A549 (cell line): ENCODE measurements at regions not wholly inside any gene's neighbourhood (a gene's known extent, or its start where the extent isn't known, plus 50 kb on each side); places are given as distances from the start of the nearest gene placed in this dataset.

Source experiments
- ATAC-seq, 2 experiments: fragments of 200-7000 bp in 1 of 2; fragments of >200 bp in 1 of 2; cut with Nextera tagmentation in 1 of 2; cut with Tn5 transposase in 1 of 2; 3 replicates each; pipeline versions ENCODE4 v1.8.0 to v1.9.1; 2018 to 2020; ENCODE audit warnings: mild to moderate bottlenecking in 1 of 2, moderate library complexity in 1 of 2
- CTCF ChIA-PET: fragments of 300-600 bp; sonication (Branson Sonifier 250); formaldehyde crosslinking; extraction: SDS; loops from one replicate; lab custom pipeline; 2021; ENCODE audit warnings: antibody characterized with exemption, inconsistent platforms; lab: Yijun Ruan, JAX
- POLR2A ChIA-PET: fragments of 350-600 bp; formaldehyde crosslinking; extraction: SDS; loops from one replicate; lab custom pipeline; 2021; ENCODE audit warnings: antibody characterized with exemption, inconsistent platforms; lab: Yijun Ruan, JAX
- DNase-seq, 2 experiments: peaks; one replicate each; pipeline versions ENCODE4 v3.0.0 to v3.0.0-alpha.2; 2011 to 2016; ENCODE audit warnings: low read depth in 1 of 2, low spot score in 1 of 2
- FAIRE-seq: peaks from 2 replicates; lab custom pipeline; 2011; peaks lifted over from hg19 to GRCh38; lab: Jason Lieb, UNC
- H3K27ac ChIP-seq, 2 experiments: fragments of >200 bp; sonication (Bioruptor Twin); formaldehyde crosslinking; 3 replicates each; pipeline ENCODE4 v1.5.1; 2016 to 2017
- H3K4me1 ChIP-seq: fragments of >200 bp; sonication (Bioruptor Twin); formaldehyde crosslinking; 3 replicates; pipeline ENCODE4 v1.6.1; 2016
- H3K4me2 ChIP-seq: fragments of >200 bp; sonication (Bioruptor Twin); formaldehyde crosslinking; 3 replicates; pipeline ENCODE4 v1.6.1; 2016
- H3K4me3 ChIP-seq: fragments of >200 bp; sonication (Bioruptor Twin); formaldehyde crosslinking; 3 replicates; pipeline ENCODE4 v1.5.1; 2016
- H3K9me3 ChIP-seq: fragments of >200 bp; sonication (Bioruptor Twin); formaldehyde crosslinking; 3 replicates; pipeline ENCODE4 v1.6.1; 2016
- BHLHE40 ChIP-seq: IDR thresholded peaks from 2 replicates; pipeline ENCODE4 v1.6.1; 2012; ENCODE audit warnings: low read depth, low read length, inconsistent platforms
- CEBPB ChIP-seq, 2 experiments: fragments of >200 bp in 1 of 2; sonication (Bioruptor Twin) in 1 of 2; formaldehyde crosslinking in 1 of 2; IDR thresholded peaks; 2 replicates each; pipeline ENCODE4 v1.6.1; 2012 to 2016
- CHD4 ChIP-seq: fragments of 200-600 bp; sonication (generic); IDR thresholded peaks from 2 replicates; pipeline ENCODE4 v1.6.1; 2016; ENCODE audit warnings: antibody characterized with exemption, mild to moderate bottlenecking, borderline replicate concordance
- FOSB ChIP-seq: fragments of 250-450 bp; sonication (Bioruptor Pico); IDR thresholded peaks from 2 replicates; pipeline ENCODE4 v1.5.0; 2020; ENCODE audit warnings: mild to moderate bottlenecking, moderate library complexity
- FOSL2 ChIP-seq, 2 experiments: fragments of 450-650 bp in 1 of 2; fragments of >200 bp in 1 of 2; sonication (Bioruptor Twin) in 1 of 2; formaldehyde crosslinking; IDR thresholded peaks; 2 replicates each; pipeline versions ENCODE4 v1.5.0 to v1.6.1; 2016 to 2020; ENCODE audit warnings: mild to moderate bottlenecking in 1 of 2, moderate library complexity in 1 of 2
- HDAC2 ChIP-seq: fragments of 200-600 bp; sonication (generic); IDR thresholded peaks from 2 replicates; pipeline ENCODE4 v1.6.1; 2016
- HOXB13 ChIP-seq: fragments of 250-450 bp; sonication (Bioruptor Pico); IDR thresholded peaks from 2 replicates; pipeline ENCODE4 v1.5.0; 2020; ENCODE audit warnings: low read depth, mild to moderate bottlenecking, moderate library complexity
- HOXB5 ChIP-seq: fragments of 250-450 bp; sonication (Bioruptor Pico); IDR thresholded peaks from 2 replicates; pipeline ENCODE4 v1.5.0; 2020; ENCODE audit warnings: mild to moderate bottlenecking, moderate library complexity
- KDM5A ChIP-seq: fragments of 200-600 bp; sonication (generic); IDR thresholded peaks from 2 replicates; pipeline ENCODE4 v1.6.1; 2016; ENCODE audit warnings: antibody characterized with exemption, mild to moderate bottlenecking
- NFE2L2 ChIP-seq: fragments of 150-350 bp; conservative IDR thresholded peaks from 2 replicates; pipeline ENCODE4 v1.6.1; 2014; ENCODE audit warnings: low read length
- POLR2A ChIP-seq: IDR thresholded peaks from 2 replicates; pipeline ENCODE4 v1.6.1; 2012; ENCODE audit warnings: mild to moderate bottlenecking, low read length
- RAD21 ChIP-seq, 2 experiments: fragments of >200 bp in 1 of 2; sonication (Bioruptor Twin) in 1 of 2; formaldehyde crosslinking in 1 of 2; IDR thresholded peaks in 1 of 2; conservative IDR thresholded peaks in 1 of 2; 2 replicates in 1 of 2; 3 replicates in 1 of 2; pipeline ENCODE4 v1.6.1; 2012 to 2018; ENCODE audit warnings: inconsistent platforms in 1 of 2
- RARB ChIP-seq: fragments of 250-450 bp; sonication (Bioruptor Pico); IDR thresholded peaks from 2 replicates; pipeline ENCODE4 v1.8.0; 2021; ENCODE audit warnings: mild to moderate bottlenecking, moderate library complexity
- RNF2 ChIP-seq: fragments of 200-600 bp; sonication (generic); IDR thresholded peaks from 2 replicates; pipeline ENCODE4 v1.6.1; 2016; ENCODE audit warnings: low read depth, mild to moderate bottlenecking, antibody characterized with exemption, moderate library complexity, borderline replicate concordance
- SREBF2 ChIP-seq: fragments of 450-650 bp; IDR thresholded peaks from 2 replicates; pipeline ENCODE4 v1.6.1; 2014; ENCODE audit warnings: mild to moderate bottlenecking, moderate library complexity
- TFCP2L1 ChIP-seq: fragments of 250-450 bp; sonication (Bioruptor Pico); IDR thresholded peaks from 2 replicates; pipeline ENCODE4 v1.5.0; 2021; ENCODE audit warnings: mild to moderate bottlenecking
- WGBS: methylation state at CpG from one replicate; pipeline ENCODE4 v1.1.6; 2017; ENCODE audit errors: missing lambda C conversion rate; 5-methylcytosine and 5-hydroxymethylcytosine counted together
- TF ChIP-seq, protein P1 (sequence below): fragments of >200 bp; sonication (Bioruptor Twin); formaldehyde crosslinking; IDR thresholded peaks from 2 replicates; pipeline ENCODE4 v1.6.1; 2016
- TF ChIP-seq, protein P2 (sequence below): IDR thresholded peaks from 2 replicates; pipeline ENCODE4 v1.6.1; 2012
- TF ChIP-seq, protein P3 (sequence below): fragments of >200 bp; sonication (Bioruptor Twin); formaldehyde crosslinking; IDR thresholded peaks from 3 replicates; pipeline ENCODE4 v1.5.1; 2016
- TF ChIP-seq, protein P4 (sequence below): fragments of 200-600 bp; sonication (generic); IDR thresholded peaks from 2 replicates; pipeline ENCODE4 v1.6.1; 2016; ENCODE audit warnings: antibody characterized with exemption, mild to moderate bottlenecking, moderate library complexity

DNA sequence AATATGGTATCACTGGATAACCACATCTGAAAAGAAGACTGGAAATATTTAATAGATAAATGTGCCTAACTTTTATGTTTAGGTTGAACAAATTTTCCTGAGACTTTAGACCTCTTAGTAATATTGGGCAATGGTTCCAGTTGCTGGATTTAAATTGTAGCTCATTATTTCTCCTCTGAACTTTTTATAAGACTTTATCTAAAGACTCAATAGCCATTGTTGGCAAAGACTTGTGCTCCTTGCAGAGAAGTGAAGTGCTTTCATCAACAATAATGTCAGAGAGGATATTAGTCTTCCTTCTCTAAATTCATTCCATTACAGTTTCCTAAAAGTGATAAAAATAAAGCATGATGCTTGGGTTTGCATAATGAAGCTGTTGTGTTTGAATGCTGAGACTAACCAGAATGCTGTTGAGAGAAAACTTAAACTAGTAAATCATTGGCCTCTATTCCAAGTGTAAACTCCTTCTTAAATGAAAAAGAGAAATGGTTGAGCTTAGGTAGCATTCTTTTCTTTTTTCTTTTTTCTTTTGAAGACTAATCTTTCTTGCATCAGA, 200.2 kb downstream of the TMTC3 start:
- no peak overlapping the region for H3K4me2 ChIP-seq
- no peak overlapping the region for H3K27ac ChIP-seq
- ChIA-PET CTCF (no interaction called here), POLR2A (no interaction called here)
- no peak for FAIRE-seq
- H3K4me1 ChIP-seq: no peaks in the 10 kb centered on the region
- no peak overlapping the region for H3K4me3 ChIP-seq
- DNase-seq: no peak
- no peaks in the 10 kb centered on the region for H3K9me3 ChIP-seq
- no peak for ATAC-seq
- TF ChIP-seq NFE2L2: no peak
- TF ChIP-seq HDAC2: no peak
- no peak for TF ChIP-seq FOSL2 (IDR thresholded peaks at IDR 0.05)
- TF ChIP-seq FOSL2 (CRISPR knock-in tag; IDR thresholded peaks at IDR 0.05): no peak
- no peak for TF ChIP-seq TFCP2L1
- TF ChIP-seq CEBPB (IDR thresholded peaks at IDR 0.05): no peak
- TF ChIP-seq SREBF2: no peak
- no peak for TF ChIP-seq HOXB13
- TF ChIP-seq, protein P1, sequence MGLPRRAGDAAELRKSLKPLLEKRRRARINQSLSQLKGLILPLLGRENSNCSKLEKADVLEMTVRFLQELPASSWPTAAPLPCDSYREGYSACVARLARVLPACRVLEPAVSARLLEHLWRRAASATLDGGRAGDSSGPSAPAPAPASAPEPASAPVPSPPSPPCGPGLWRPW: no peak
- TF ChIP-seq CHD4: no peak
- TF ChIP-seq RARB (CRISPR knock-in tag): no peak
- TF ChIP-seq RAD21 (conservative IDR thresholded peaks at IDR 0.05 in 1 of 2, IDR thresholded peaks at IDR 0.05 in 1 of 2): no peak
- TF ChIP-seq BHLHE40: no peak
- no peak for TF ChIP-seq KDM5A
- TF ChIP-seq RNF2: no peak
- TF ChIP-seq, all 56 proteins: peak for 0

DNA sequence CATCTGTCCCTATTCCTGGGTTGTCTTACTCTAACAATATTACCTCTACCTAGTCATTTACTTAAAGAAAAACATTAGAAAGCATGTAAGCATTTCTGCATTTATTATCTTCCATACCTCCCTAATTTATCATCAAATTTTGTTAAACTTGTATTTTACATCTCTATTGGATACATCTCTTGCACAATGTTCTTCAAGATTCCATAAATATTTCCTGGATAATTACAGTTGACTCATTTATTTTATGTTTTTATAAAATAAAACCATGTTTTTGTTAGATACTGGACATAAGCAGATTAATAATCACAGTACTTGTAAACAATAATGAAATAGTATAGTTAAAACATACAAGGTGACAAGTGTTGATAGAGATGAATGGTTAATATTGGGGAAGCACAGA, 209.0 kb downstream of the TMTC3 start:
- H3K27ac ChIP-seq: no peak overlapping the region
- no peak overlapping the region for H3K4me2 ChIP-seq
- no peak overlapping the region for H3K4me3 ChIP-seq
- no peak for TF ChIP-seq HOXB5
- TF ChIP-seq, protein P2, sequence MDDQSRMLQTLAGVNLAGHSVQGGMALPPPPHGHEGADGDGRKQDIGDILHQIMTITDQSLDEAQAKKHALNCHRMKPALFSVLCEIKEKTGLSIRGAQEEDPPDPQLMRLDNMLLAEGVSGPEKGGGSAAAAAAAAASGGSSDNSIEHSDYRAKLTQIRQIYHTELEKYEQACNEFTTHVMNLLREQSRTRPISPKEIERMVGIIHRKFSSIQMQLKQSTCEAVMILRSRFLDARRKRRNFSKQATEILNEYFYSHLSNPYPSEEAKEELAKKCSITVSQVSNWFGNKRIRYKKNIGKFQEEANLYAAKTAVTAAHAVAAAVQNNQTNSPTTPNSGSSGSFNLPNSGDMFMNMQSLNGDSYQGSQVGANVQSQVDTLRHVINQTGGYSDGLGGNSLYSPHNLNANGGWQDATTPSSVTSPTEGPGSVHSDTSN: no peak
- TF ChIP-seq, all 56 proteins: peak for 0
- DNase-seq: no peak
- peak; percentile 70 for FAIRE-seq
- H3K9me3 ChIP-seq: peaks cover 5% of the 10 kb centered on the region; the same call in 2 of the 3 replicates
- H3K4me1 ChIP-seq: no peaks in the 10 kb centered on the region
- CTCF ChIA-PET: no interaction called here
- POLR2A ChIA-PET: no interaction called here
- ATAC-seq: no peak

DNA sequence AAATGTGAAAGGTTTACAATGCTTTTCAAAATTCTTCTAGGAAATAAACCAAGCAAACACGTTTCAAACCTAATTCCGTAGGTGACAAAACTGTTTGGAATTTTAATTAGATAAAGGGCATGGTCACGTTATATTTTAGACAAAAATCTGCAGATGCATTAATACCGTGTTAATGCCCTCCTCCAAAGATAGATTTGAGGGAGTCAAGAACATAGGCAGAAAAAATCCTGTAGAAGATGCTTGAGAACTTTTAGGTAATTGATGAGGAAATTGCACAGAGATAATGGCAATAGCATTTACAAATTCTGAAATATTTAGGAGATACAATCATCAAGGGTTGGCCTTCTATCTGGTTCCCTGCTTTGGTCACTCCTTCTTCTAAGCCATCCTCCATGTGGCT, 212.6 kb downstream of the TMTC3 start:
- no peak for DNase-seq
- Histone ChIP-seq H3K4me1 (no peaks in the 10 kb centered on the region), H3K9me3 (no peaks in the 10 kb centered on the region), H3K4me2 (no peak overlapping the region), H3K4me3 (no peak overlapping the region), H3K27ac (no peak overlapping the region)
- TF ChIP-seq FOSB (CRISPR knock-in tag) (no peak), POLR2A (no peak)
- TF ChIP-seq, protein P3, sequence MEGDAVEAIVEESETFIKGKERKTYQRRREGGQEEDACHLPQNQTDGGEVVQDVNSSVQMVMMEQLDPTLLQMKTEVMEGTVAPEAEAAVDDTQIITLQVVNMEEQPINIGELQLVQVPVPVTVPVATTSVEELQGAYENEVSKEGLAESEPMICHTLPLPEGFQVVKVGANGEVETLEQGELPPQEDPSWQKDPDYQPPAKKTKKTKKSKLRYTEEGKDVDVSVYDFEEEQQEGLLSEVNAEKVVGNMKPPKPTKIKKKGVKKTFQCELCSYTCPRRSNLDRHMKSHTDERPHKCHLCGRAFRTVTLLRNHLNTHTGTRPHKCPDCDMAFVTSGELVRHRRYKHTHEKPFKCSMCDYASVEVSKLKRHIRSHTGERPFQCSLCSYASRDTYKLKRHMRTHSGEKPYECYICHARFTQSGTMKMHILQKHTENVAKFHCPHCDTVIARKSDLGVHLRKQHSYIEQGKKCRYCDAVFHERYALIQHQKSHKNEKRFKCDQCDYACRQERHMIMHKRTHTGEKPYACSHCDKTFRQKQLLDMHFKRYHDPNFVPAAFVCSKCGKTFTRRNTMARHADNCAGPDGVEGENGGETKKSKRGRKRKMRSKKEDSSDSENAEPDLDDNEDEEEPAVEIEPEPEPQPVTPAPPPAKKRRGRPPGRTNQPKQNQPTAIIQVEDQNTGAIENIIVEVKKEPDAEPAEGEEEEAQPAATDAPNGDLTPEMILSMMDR: no peak
- TF ChIP-seq, protein P4, sequence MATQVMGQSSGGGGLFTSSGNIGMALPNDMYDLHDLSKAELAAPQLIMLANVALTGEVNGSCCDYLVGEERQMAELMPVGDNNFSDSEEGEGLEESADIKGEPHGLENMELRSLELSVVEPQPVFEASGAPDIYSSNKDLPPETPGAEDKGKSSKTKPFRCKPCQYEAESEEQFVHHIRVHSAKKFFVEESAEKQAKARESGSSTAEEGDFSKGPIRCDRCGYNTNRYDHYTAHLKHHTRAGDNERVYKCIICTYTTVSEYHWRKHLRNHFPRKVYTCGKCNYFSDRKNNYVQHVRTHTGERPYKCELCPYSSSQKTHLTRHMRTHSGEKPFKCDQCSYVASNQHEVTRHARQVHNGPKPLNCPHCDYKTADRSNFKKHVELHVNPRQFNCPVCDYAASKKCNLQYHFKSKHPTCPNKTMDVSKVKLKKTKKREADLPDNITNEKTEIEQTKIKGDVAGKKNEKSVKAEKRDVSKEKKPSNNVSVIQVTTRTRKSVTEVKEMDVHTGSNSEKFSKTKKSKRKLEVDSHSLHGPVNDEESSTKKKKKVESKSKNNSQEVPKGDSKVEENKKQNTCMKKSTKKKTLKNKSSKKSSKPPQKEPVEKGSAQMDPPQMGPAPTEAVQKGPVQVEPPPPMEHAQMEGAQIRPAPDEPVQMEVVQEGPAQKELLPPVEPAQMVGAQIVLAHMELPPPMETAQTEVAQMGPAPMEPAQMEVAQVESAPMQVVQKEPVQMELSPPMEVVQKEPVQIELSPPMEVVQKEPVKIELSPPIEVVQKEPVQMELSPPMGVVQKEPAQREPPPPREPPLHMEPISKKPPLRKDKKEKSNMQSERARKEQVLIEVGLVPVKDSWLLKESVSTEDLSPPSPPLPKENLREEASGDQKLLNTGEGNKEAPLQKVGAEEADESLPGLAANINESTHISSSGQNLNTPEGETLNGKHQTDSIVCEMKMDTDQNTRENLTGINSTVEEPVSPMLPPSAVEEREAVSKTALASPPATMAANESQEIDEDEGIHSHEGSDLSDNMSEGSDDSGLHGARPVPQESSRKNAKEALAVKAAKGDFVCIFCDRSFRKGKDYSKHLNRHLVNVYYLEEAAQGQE: no peak
- WGBS: 71% methylated on average over 4 of the region's 4 CpGs
- POLR2A ChIA-PET: no interaction called here
- CTCF ChIA-PET: no interaction called here
- ATAC-seq: no peak
- FAIRE-seq: peak; percentile 13
